Esophagus squamous epithelium (tissue), 5 donors: ENCODE measurements at regions not wholly inside any gene's neighbourhood (a gene's known extent, or its start where the extent isn't known, plus 50 kb on each side); places are given as distances from the start of the nearest gene placed in this dataset.

Experiments
- DNase-seq: peaks from one replicate; lab custom pipeline; 2025; lab: John Stamatoyannopoulos, UW
- H3K27ac ChIP-seq, 4 donors: fragments of 200-600 bp; sonication (generic); one replicate each; pipeline ENCODE4 v1.5.1; 2016 to 2019; ENCODE audit warnings: mild to moderate bottlenecking in 1 of 4
- H3K27me3 ChIP-seq, 4 donors: fragments of 200-600 bp; sonication (generic); 1 replicate in 3 of 4; 2 replicates in 1 of 4; pipeline versions ENCODE4 v1.5.1 to v1.6.0; 2017 to 2021; ENCODE audit warnings: antibody characterized with exemption in 1 of 4
- H3K36me3 ChIP-seq, 3 donors: fragments of 200-600 bp; sonication (generic); one replicate each; pipeline ENCODE4 v1.5.1; 2016 to 2019
- H3K4me1 ChIP-seq, 3 donors: fragments of 200-600 bp; sonication (generic); one replicate each; pipeline ENCODE4 v1.5.1; 2017 to 2019
- H3K4me3 ChIP-seq, 4 donors: fragments of 200-600 bp; sonication (generic); 1 replicate in 3 of 4; 2 replicates in 1 of 4; pipeline ENCODE4 v1.5.1; 2016 to 2019; ENCODE audit warnings: mild to moderate bottlenecking in 2 of 4, moderate library complexity in 1 of 4
- H3K9me3 ChIP-seq, 3 donors: fragments of 200-600 bp; sonication (generic); one replicate each; pipeline ENCODE4 v1.5.1; 2016 to 2019
- CTCF ChIP-seq, 6 experiments: fragments of 450-650 bp in 4 of 6; fragments of 200-600 bp in 2 of 6; sonication (generic) in 2 of 6; IDR thresholded peaks; one replicate each; pipeline ENCODE4 v1.5.1; 2016 to 2019; ENCODE audit warnings: antibody characterized with exemption in 6 of 6, mild to moderate bottlenecking in 4 of 6, moderate library complexity in 4 of 6
- POLR2A ChIP-seq, 4 donors: fragments of 450-650 bp; IDR thresholded peaks; one replicate each; pipeline ENCODE4 v1.6.1; 2017; ENCODE audit warnings: antibody characterized with exemption in 4 of 4, mild to moderate bottlenecking in 4 of 4, moderate library complexity in 3 of 4
- WGBS, 2 donors: methylation state at CpG; one replicate each; pipeline ENCODE4 v1.1.5; 2018; 5-methylcytosine and 5-hydroxymethylcytosine counted together
- intact Hi-C: fragments of 100-400 bp; cut with DNase I; formaldehyde crosslinking; loops from one replicate; pipeline ENCODE4 v1.15.0; 2022
- donor health status: DM: yes; HTN: yes; CAD: no.

- no peak for DNase-seq
- H3K4me1 ChIP-seq = no peaks in the 10 kb centered on the region
- TF ChIP-seq POLR2A (IDR thresholded peaks at IDR 0.05) = no peak
- TF ChIP-seq CTCF (IDR thresholded peaks at IDR 0.05) = no peak
- no peak overlapping the region for H3K4me3 ChIP-seq
- no peaks in the 10 kb centered on the region for H3K9me3 ChIP-seq
- no peaks in the 10 kb centered on the region for H3K27me3 ChIP-seq
- H3K27ac ChIP-seq = no peak overlapping the region
- intact Hi-C loops = no loop called here
- no peaks in the 10 kb centered on the region for H3K36me3 ChIP-seq
Observed at GRCh38 chr14:28565345-28565744, 201.2 kb upstream of the FOXG1 start.

GRCh38 chr14:28570391-28570790 lies 196.2 kb upstream of the FOXG1 start:
- no peaks in the 10 kb centered on the region for H3K4me1 ChIP-seq
- TF ChIP-seq CTCF (IDR thresholded peaks at IDR 0.05) (no peak), POLR2A (IDR thresholded peaks at IDR 0.05) (no peak)
- H3K9me3 ChIP-seq = peaks cover 0 to 6% (median 0%) of the 10 kb centered on the region in 3 donors
- 29 to 46% methylated on average over 1 of the region's 1 CpG for WGBS, 2 donors
- no peak for DNase-seq
- H3K27ac ChIP-seq = no peak overlapping the region
- no peak overlapping the region for H3K4me3 ChIP-seq
- no peaks in the 10 kb centered on the region for H3K36me3 ChIP-seq
- H3K27me3 ChIP-seq = no peaks in the 10 kb centered on the region
- intact Hi-C loops = no loop called here

- Histone ChIP-seq H3K27me3 (no peaks in the 10 kb centered on the region), H3K36me3 (no peaks in the 10 kb centered on the region), H3K9me3 (peaks cover 0 to 6% (median 0%) of the 10 kb centered on the region in 3 donors), H3K4me3 (no peak overlapping the region), H3K4me1 (no peaks in the 10 kb centered on the region), H3K27ac (no peak overlapping the region)
- DNase-seq = no peak
- WGBS, 2 donors = 74 to 79% methylated on average over 2 of the region's 2 CpGs
- intact Hi-C loops = no loop called here
- TF ChIP-seq POLR2A (IDR thresholded peaks at IDR 0.05) (no peak), CTCF (IDR thresholded peaks at IDR 0.05) (no peak)
Observed at GRCh38 chr14:28571636-28572035, 195.0 kb upstream of the FOXG1 start.

GRCh38 chr14:28576523-28576922 lies 190.1 kb upstream of the FOXG1 start:
- Histone ChIP-seq H3K27ac (no peak overlapping the region), H3K4me3 (no peak overlapping the region), H3K9me3 (peaks cover 0 to 6% (median 0%) of the 10 kb centered on the region in 3 donors), H3K4me1 (no peaks in the 10 kb centered on the region), H3K36me3 (no peaks in the 10 kb centered on the region), H3K27me3 (no peaks in the 10 kb centered on the region)
- intact Hi-C loops = no loop called here
- whole genome bisulfite sequencing, 2 donors = 76 to 85% methylated on average over 6 to 9 of the region's 10 CpGs
- DNase-seq = no peak
- TF ChIP-seq CTCF (IDR thresholded peaks at IDR 0.05) = no peak
- no peak for TF ChIP-seq POLR2A (IDR thresholded peaks at IDR 0.05)

- intact Hi-C loops = no loop called here
- 48% methylated on average over 3 of the region's 3 CpGs for WGBS, 2 donors
- Histone ChIP-seq H3K9me3 (peaks cover 0 to 6% (median 0%) of the 10 kb centered on the region in 3 donors), H3K27me3 (no peaks in the 10 kb centered on the region), H3K27ac (no peak overlapping the region), H3K4me3 (no peak overlapping the region), H3K4me1 (no peaks in the 10 kb centered on the region), H3K36me3 (no peaks in the 10 kb centered on the region)
- TF ChIP-seq CTCF (IDR thresholded peaks at IDR 0.05) (no peak), POLR2A (IDR thresholded peaks at IDR 0.05) (no peak)
- no peak for DNase-seq
Observed at GRCh38 chr14:28577187-28577586, 189.4 kb upstream of the FOXG1 start.
